Panc1 (cell line): ENCODE measurements at regions not wholly inside any gene's neighbourhood (a gene's known extent, or its start where the extent isn't known, plus 50 kb on each side); places are given as distances from the start of the nearest gene placed in this dataset.

Experiments used
- CTCF ChIP-seq: fragments of 450-650 bp; IDR thresholded peaks from 2 replicates; pipeline ENCODE4 v1.5.1; 2017; ENCODE audit warnings: mild to moderate bottlenecking
- POLR2AphosphoS5 ChIP-seq: IDR thresholded peaks from 2 replicates; pipeline ENCODE4 v1.6.1; 2012; ENCODE audit warnings: mild to moderate bottlenecking, low read depth, low read length, moderate library complexity
- REST ChIP-seq, 2 experiments: IDR thresholded peaks; 2 replicates each; pipeline ENCODE4 v1.6.1; 2011 to 2012; ENCODE audit warnings: low read depth in 2 of 2, control low read depth in 1 of 2, low read length in 1 of 2, mild to moderate bottlenecking in 1 of 2, moderate library complexity in 1 of 2; ENCODE audit not compliant: insufficient read depth in 1 of 2

- TF ChIP-seq CTCF, result no peak
- TF ChIP-seq REST (IDR thresholded peaks at IDR 0.05; ENCODE audit: insufficient read depth in 1 of 2, low read depth in 2 of 2, low read length in 1 of 2), result no peak
- no peak for TF ChIP-seq POLR2AphosphoS5
Measured at GRCh38 chr12:43004141-43004540, 414.6 kb upstream of the PRICKLE1 start.
